ENCODE measurements at regions not wholly inside any gene's neighbourhood (a gene's known extent, or its start where the extent isn't known, plus 50 kb on each side); places are given as distances from the start of the nearest gene placed in this dataset.

- no peak for DNase-seq
These were observed 614.9 kb downstream of the VRK1 start for GRCh38 chr14:97411938-97412612.

DNA sequence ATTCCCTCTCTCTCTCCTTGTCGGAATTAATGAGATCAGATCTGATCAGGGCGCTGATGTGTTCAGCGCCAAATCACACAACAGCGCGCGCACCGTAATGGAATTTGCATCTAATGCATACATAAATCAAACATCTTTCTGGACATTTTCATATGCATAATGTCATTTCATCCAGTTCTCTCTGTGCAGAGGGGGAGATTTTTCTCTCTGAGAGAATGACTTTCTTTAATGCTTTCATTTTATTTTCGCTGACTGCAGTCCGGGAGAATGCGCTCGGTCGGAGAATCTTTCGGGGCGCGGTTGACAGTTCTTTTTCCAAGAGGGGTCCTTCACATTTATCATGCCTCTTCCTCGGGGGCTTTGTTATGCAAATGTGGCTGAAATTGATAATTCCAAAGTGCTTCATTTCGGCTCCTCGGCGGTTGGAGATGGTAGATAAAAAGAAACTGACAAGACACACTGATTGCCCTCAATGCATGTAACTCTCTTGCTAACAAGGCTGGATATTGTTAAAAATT lies 615.9 kb downstream of the VRK1 start:
- no peak for DNase-seq

GRCh38 chr14:97413966-97414717 lies 617.0 kb downstream of the VRK1 start:
- DNase-seq = no peak

GRCh38 chr14:97414718-97415098 lies 617.5 kb downstream of the VRK1 start:
- DNase-seq = no peak

GRCh38 chr14:97415907-97416306 lies 618.7 kb downstream of the VRK1 start:
- no peak for DNase-seq

GRCh38 chr14:97416550-97416949 lies 619.4 kb downstream of the VRK1 start:
- DNase-seq = no peak

GRCh38 chr14:97417331-97417730 lies 620.1 kb downstream of the VRK1 start:
- DNase-seq = no peak

- DNase-seq = no peak
These were observed 623.0 kb downstream of the VRK1 start for GRCh38 chr14:97420211-97420610.

DNA sequence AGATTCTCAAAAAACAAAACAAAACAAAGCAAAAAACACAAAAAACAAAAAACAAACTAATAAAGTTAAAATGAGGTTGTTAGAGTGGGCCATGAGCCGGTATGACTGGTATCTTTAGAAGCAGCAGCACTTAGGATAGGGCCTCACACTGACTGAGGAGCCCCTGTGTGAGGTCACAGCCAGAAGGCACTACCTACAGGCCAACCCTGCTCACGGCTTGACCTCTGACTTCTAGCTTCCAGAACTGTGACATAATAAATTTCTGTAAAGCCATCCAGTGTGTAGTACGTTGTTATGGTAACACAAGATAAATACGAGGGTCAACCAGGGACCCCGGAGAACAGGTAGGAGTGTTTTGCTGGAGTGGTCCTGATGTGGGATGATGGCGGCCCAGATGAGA lies 629.6 kb downstream of the VRK1 start:
- DNase-seq = no peak

- no peak for DNase-seq
These were observed 631.7 kb downstream of the VRK1 start for GRCh38 chr14:97428808-97429440.

DNA sequence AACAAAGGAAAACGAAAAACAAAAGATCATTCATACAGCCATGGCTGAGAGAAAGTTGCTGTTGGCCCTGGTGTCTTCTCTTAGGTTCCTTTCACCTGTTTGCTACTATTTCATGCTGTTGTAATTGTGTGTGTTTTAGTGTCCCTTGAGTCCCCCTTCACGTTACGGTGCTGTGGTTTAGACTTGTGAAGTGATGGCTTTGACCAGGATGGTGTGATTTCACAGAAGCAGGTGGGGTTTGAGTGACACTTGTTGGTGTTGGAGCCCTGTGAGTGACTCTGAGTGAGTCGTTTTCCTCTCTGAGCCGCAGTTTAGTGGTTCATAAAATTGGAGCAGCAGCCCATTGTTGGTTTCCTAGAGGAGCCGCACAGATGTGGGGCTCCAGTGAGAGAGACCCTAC lies 635.4 kb downstream of the VRK1 start:
- DNase-seq = no peak

- DNase-seq = no peak
These were observed 644.7 kb downstream of the VRK1 start for GRCh38 chr14:97441740-97442362.

- no peak for DNase-seq
These were observed 645.2 kb downstream of the VRK1 start for GRCh38 chr14:97442363-97442762.

DNA sequence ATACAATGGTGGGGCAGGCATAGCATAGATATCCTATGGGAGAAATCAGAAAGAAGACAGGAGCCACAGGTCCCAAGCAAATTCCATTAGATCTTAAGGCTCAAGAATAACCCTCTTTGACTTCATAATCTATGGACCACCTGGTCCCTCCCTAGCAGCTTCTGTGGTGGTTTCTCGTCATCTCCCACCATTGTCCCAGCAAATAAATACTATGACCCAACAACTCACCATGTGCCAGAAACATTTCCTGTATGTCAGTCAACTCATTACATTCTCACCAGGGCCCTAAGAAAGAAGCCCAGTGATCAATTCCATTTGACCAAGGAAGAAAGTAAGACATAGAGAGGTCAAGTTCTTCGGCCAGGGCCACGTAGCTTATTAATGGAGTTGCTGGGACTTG lies 646.2 kb downstream of the VRK1 start:
- no peak for DNase-seq

- no peak for DNase-seq
These were observed 647.1 kb downstream of the VRK1 start for GRCh38 chr14:97444248-97444647.

GRCh38 chr14:97445367-97445766 lies 648.2 kb downstream of the VRK1 start:
- no peak for DNase-seq

DNA sequence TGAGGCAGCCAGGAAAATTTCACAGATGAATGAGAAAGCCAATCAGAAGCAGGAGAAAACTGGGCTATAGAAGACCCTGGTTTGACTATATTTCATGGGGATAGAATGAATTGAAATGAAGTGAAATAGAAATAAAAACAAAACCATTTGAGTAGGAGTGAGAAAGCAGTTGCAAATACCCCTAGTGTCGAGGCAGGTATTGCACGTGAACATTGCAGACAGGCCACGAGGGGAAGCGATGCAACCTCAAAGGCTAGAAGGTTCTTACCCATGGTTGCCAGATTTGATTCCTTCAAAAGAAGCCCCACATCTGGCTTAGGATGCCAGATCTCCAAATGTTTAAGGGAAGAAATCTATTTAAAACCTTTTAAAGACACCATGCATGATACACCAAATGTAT lies 648.9 kb downstream of the VRK1 start:
- no peak for DNase-seq

DNA sequence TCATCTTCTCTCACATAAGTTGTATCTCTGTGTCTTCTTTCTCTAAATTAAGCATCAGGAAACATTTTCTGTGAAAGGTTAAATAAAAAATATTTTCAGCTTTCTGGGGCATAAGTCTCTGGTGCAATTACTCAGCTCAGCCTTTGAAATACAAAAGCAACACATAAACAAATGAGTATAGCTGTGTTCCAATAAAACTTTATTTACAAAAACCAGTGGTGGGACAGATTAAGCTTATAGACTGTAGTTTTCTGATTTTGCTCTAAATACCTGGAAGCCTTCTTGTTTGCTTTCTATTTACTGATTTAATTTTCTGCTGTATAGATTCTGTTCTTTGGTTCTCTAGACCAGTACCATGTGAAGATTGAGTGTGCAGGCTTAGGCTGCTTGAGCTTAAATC lies 655.1 kb downstream of the VRK1 start:
- DNase-seq = no peak

- DNase-seq = no peak
These were observed 656.8 kb downstream of the VRK1 start for GRCh38 chr14:97453991-97454390.

DNA sequence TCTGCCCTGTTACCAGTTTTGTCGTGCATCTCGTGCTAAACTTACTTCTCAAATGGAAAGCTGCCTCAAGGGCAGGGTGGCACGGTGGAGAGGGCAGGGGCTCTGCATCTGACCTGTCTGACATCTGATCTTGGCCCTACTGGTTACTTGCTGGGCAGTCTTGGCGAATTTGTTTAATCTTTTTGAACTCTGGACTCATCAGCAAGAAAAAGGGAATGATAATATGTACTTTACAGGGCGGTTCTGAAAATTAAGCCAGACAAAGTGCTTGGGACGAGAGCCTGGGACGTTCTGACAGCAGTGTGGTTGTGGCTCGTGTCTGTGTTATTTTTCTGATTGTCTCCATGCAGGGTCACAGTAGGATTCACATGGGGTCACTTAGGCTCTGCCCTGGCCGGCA lies 659.3 kb downstream of the VRK1 start:
- DNase-seq = no peak

DNA sequence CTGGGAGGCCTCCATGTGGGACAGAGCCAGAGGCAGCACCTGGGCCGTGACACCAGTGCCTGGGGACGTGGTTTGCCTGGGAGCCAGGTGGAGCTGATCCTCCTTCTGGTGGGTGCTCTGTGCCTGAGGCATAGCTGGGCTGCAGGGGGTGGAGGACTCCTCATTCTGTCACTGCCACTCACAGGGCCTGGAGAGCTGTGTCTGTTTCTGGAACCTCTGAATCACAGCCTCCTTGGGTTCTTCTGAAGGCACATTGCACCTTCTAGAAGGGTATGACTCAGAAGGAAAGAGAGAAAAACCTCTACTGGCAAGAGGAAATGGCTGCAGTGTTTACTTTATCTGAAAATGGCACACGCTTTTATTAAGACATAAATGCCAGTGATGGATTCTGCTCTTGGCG lies 659.8 kb downstream of the VRK1 start:
- no peak for DNase-seq

- DNase-seq = no peak
These were observed 660.4 kb downstream of the VRK1 start for GRCh38 chr14:97457575-97458085.

GRCh38 chr14:97458255-97458654 lies 661.1 kb downstream of the VRK1 start:
- DNase-seq = no peak
